Transverse colon (tissue), 4 donors: ENCODE measurements at regions not wholly inside any gene's neighbourhood (a gene's known extent, or its start where the extent isn't known, plus 50 kb on each side); places are given as distances from the start of the nearest gene placed in this dataset.
A peak's percentile ranks its signal among the peaks of the same experiment; 100 is the strongest.

Experiments
- DNase-seq: peaks from one replicate; pipeline ENCODE4 v3.0.0-alpha.2; 2019
- H3K27ac ChIP-seq, 4 donors: fragments of 200-600 bp; sonication (generic); 2 replicates each; pipeline ENCODE4 v1.5.1; 2016 to 2018; ENCODE audit warnings: inconsistent platforms in 4 of 4
- H3K27me3 ChIP-seq: fragments of 200-600 bp; sonication (generic); 2 replicates; pipeline ENCODE4 v1.5.1; 2017; ENCODE audit warnings: inconsistent platforms
- H3K36me3 ChIP-seq, 4 donors: fragments of 200-600 bp; sonication (generic); 2 replicates each; pipeline ENCODE4 v1.5.1; 2017 to 2019; ENCODE audit warnings: inconsistent platforms in 4 of 4
- H3K4me1 ChIP-seq, 4 donors: fragments of 200-600 bp; sonication (generic); 2 replicates each; pipeline ENCODE4 v1.5.1; 2017 to 2020; ENCODE audit warnings: inconsistent platforms in 4 of 4
- H3K4me3 ChIP-seq, 4 donors: fragments of 200-600 bp; sonication (generic); 1 replicate in 1 of 4; 2 replicates in 3 of 4; pipeline versions ENCODE4 v1.5.1 to v1.6.1; 2017 to 2019; ENCODE audit warnings: inconsistent platforms in 4 of 4
- H3K9me3 ChIP-seq, 2 donors: fragments of 200-600 bp; sonication (generic); 2 replicates each; pipeline ENCODE4 v1.5.1; 2017 to 2019; ENCODE audit warnings: inconsistent platforms in 2 of 2
- EP300 ChIP-seq: sonication (generic); formaldehyde crosslinking; IDR thresholded peaks from one replicate; pipeline ENCODE4 v1.6.1; 2017; ENCODE audit warnings: antibody characterized with exemption, low read depth
- POLR2A ChIP-seq: fragments of 450-650 bp; IDR thresholded peaks from one replicate; pipeline ENCODE4 v1.6.1; 2016; ENCODE audit warnings: antibody characterized with exemption, mild to moderate bottlenecking, moderate library complexity
- POLR2AphosphoS5 ChIP-seq, 3 donors: sonication (generic); formaldehyde crosslinking; IDR thresholded peaks; one replicate each; pipeline ENCODE4 v1.6.1; 2016; ENCODE audit warnings: antibody characterized with exemption in 3 of 3
- WGBS, 2 donors: methylation state at CpG; one replicate each; pipeline ENCODE4 v1.1.5; 2018; ENCODE audit warnings: low coverage in 1 of 2; 5-methylcytosine and 5-hydroxymethylcytosine counted together
- in situ Hi-C, 4 donors: fragments of 200-750 bp; cut with MboI; loops; one replicate each; pipeline versions ENCODE4 v1.15.0 to v1.15.1; 2017; ENCODE audit warnings: low sequenced_read_pairs in 3 of 4, low pct_ligation_motif_present in 1 of 4, low pct_unique_long_range_greater_than_20kb in 1 of 4
- intact Hi-C: fragments of 100-400 bp; cut with DNase I; formaldehyde crosslinking; loops from one replicate; pipeline ENCODE4 v1.15.1; 2023; ENCODE audit warnings: low total_unique reads
- TF ChIP-seq, protein P1 (sequence below), 5 experiments: fragments of 200-600 bp in 3 of 5; fragments of 450-650 bp in 2 of 5; sonication (generic) in 3 of 5; IDR thresholded peaks; 1 replicate in 2 of 5; 2 replicates in 3 of 5; pipeline ENCODE4 v1.5.1; 2016 to 2017; ENCODE audit warnings: antibody characterized with exemption in 5 of 5, inconsistent platforms in 3 of 5, mild to moderate bottlenecking in 2 of 5, moderate library complexity in 1 of 5

DNA sequence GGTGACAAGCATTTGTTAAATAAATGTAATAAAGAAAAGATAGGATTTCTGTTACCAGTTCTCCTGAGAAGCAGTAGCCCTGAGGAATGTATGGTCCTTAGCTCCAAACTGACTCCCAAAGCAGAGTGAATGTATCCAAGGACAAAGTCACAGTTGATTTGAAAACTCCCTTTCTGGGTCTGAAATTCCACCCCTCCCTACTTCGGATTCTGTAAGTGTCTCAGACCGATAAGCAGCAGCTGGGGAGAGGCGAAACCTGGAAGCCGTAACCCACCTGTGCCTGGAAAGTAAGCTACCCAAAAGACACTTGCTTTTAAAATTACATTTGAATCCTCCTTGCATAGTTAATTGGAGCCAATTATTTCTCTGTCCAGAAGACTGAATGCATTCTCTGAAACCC, 122.9 kb upstream of the FRMD4A start:
- no peaks in the 10 kb centered on the region for H3K27me3 ChIP-seq
- DNase-seq, result no peak
- no peaks in the 10 kb centered on the region for H3K36me3 ChIP-seq
- H3K27ac ChIP-seq, result no peak overlapping the region
- no peaks in the 10 kb centered on the region for H3K4me1 ChIP-seq
- H3K4me3 ChIP-seq, result no peak overlapping the region
- in situ Hi-C loops (loop anchor here in 1 of 4 donors (25.0 kb wide), 1 partner anchor 241 kb away; no protein-coding TSS in a partner anchor), intact Hi-C loops (no loop called here)
- TF ChIP-seq POLR2A, result no peak
- TF ChIP-seq, protein P1, sequence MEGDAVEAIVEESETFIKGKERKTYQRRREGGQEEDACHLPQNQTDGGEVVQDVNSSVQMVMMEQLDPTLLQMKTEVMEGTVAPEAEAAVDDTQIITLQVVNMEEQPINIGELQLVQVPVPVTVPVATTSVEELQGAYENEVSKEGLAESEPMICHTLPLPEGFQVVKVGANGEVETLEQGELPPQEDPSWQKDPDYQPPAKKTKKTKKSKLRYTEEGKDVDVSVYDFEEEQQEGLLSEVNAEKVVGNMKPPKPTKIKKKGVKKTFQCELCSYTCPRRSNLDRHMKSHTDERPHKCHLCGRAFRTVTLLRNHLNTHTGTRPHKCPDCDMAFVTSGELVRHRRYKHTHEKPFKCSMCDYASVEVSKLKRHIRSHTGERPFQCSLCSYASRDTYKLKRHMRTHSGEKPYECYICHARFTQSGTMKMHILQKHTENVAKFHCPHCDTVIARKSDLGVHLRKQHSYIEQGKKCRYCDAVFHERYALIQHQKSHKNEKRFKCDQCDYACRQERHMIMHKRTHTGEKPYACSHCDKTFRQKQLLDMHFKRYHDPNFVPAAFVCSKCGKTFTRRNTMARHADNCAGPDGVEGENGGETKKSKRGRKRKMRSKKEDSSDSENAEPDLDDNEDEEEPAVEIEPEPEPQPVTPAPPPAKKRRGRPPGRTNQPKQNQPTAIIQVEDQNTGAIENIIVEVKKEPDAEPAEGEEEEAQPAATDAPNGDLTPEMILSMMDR (IDR thresholded peaks at IDR 0.05), result no peak
- no peak for TF ChIP-seq POLR2AphosphoS5 (IDR thresholded peaks at IDR 0.05)
- TF ChIP-seq EP300, result no peak
- 83% methylated on average over 4 of the region's 4 CpGs; no CpG with 5 or more reads in 1 of the 2 donors for WGBS, 2 donors
- no peaks in the 10 kb centered on the region for H3K9me3 ChIP-seq

DNA sequence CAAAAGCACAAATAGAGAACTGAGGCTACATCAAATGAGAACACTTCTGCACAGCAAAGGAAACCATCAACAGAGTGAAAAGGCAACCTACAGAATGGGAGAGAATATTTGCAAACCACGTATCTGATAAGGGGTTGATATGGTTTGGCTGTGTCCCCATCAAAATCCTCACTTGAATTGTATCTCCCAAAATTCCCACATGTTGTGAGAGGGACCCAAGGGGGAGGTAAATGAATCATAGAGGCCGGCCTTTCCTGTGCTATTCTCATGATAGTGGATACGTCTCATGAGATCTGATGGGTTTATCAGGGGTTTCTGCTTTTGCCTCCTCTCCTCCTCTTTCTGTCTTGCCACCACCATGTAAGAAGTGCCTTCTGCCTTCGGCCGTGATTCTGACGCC, 120.6 kb upstream of the FRMD4A start:
- TF ChIP-seq EP300, result no peak
- no peak for TF ChIP-seq POLR2A
- TF ChIP-seq, protein P1 (IDR thresholded peaks at IDR 0.05), result no peak
- no peak for TF ChIP-seq POLR2AphosphoS5 (IDR thresholded peaks at IDR 0.05)
- no peaks in the 10 kb centered on the region for H3K9me3 ChIP-seq
- WGBS, 2 donors, result 75 to 78% methylated on average over 1 to 6 of the region's 6 CpGs
- no peaks in the 10 kb centered on the region for H3K4me1 ChIP-seq
- no peaks in the 10 kb centered on the region for H3K36me3 ChIP-seq
- no peak overlapping the region for H3K27ac ChIP-seq
- in situ Hi-C loops, result loop anchor here in 1 of 4 donors (25.0 kb wide), 1 partner anchor 239 kb away; no protein-coding TSS in a partner anchor
- intact Hi-C loops, result no loop called here
- no peak for DNase-seq
- no peaks in the 10 kb centered on the region for H3K27me3 ChIP-seq
- no peak overlapping the region for H3K4me3 ChIP-seq

DNA sequence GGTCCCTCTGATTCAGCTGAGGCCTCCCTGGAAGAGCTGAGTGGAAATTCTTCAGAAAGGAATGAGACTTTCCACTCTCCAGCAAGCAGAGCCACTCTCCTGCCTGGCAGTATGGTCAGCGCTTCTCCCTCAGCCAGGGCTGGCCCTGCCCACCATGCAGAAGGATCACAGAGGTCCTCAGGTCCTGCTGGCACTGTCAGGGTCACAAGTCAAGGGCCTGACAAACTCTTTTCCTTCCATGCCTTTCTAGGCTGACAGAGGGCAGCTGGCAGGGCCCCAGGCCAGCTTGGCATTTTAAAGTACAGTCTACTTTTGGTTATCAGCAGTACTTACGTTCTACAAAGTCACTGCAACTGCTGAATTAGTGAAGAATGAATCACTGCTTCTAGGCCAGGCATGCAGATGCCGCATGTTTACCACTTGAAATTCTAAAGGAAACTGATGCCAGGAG, 119.3 kb upstream of the FRMD4A start:
- no peaks in the 10 kb centered on the region for H3K9me3 ChIP-seq

DNA sequence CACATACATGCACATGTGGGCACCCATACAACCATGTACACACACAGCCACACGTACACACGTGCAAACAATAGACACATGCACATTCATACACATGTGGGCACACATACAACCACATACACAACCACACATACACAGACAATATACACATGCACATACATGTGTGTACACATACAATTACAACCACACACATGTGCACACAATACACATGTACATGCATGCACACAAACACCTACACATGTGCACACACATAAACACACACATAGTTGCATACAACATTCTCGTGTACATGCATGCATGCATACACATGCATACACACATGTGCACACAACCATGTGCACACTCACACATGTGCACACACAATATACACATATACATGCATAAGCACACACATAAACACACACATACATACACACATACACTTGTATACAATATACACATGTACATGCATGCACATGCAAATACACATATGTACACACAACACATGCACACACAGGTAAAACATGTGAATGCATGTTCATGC, 118.6 kb upstream of the FRMD4A start:
- no peaks in the 10 kb centered on the region for H3K4me1 ChIP-seq
- intact Hi-C loops, result no loop called here
- H3K27ac ChIP-seq, result no peak overlapping the region
- 93% methylated on average over 3 of the region's 3 CpGs; no CpG with 5 or more reads in 1 of the 2 donors for WGBS, 2 donors
- no peak for TF ChIP-seq POLR2AphosphoS5 (IDR thresholded peaks at IDR 0.05)
- TF ChIP-seq, protein P1 (IDR thresholded peaks at IDR 0.05), result no peak
- TF ChIP-seq EP300, result no peak
- TF ChIP-seq POLR2A, result no peak
- H3K9me3 ChIP-seq, result no peaks in the 10 kb centered on the region
- in situ Hi-C loops, result no loop called here
- no peaks in the 10 kb centered on the region for H3K36me3 ChIP-seq
- H3K27me3 ChIP-seq, result no peaks in the 10 kb centered on the region
- DNase-seq, result no peak
- H3K4me3 ChIP-seq, result no peak overlapping the region

More for the DNA sequence above, 119.3 kb upstream of the FRMD4A start:
- Histone ChIP-seq H3K4me3 (no peak overlapping the region), H3K36me3 (no peaks in the 10 kb centered on the region), H3K27ac (peak overlapping the region in 1 of 4 donors; percentile 5), H3K27me3 (no peaks in the 10 kb centered on the region), H3K4me1 (no peaks in the 10 kb centered on the region)
- TF ChIP-seq EP300 (no peak), POLR2A (no peak)
- TF ChIP-seq, protein P1 (IDR thresholded peaks at IDR 0.05), result no peak
- intact Hi-C loops, result no loop called here
- WGBS, 2 donors, result 74% methylated on average over 3 of the region's 3 CpGs; no CpG with 5 or more reads in 1 of the 2 donors
- no peak for DNase-seq
- in situ Hi-C loops, result loop anchor here in 1 of 4 donors (25.0 kb wide), 1 partner anchor 238 kb away; no protein-coding TSS in a partner anchor
